Psoas muscle (tissue), 7 donors: ENCODE measurements at regions not wholly inside any gene's neighbourhood (a gene's known extent, or its start where the extent isn't known, plus 50 kb on each side); places are given as distances from the start of the nearest gene placed in this dataset.
A peak's percentile ranks its signal among the peaks of the same experiment; 100 is the strongest.

ENCODE experiments used
- ATAC-seq, 4 donors: fragments of 200-7000 bp; cut with Tn5 transposase; one replicate each; pipeline ENCODE4 v1.9.1; 2020; ENCODE audit warnings: moderate library complexity in 3 of 4, mild to moderate bottlenecking in 2 of 4
- DNase-seq, 2 donors: peaks; one replicate each; pipeline ENCODE4 v3.0.0-alpha.2; 2020
- H3K27ac ChIP-seq: fragments of 200-600 bp; one replicate; pipeline ENCODE4 v1.8.0; 2022
- H3K27me3 ChIP-seq, 3 donors: fragments of 200-600 bp in 1 of 3; one replicate each; pipeline versions ENCODE4 v1.6.1 to v1.8.0; 2013 to 2022; ENCODE audit warnings: low read length in 2 of 3, mild to moderate bottlenecking in 2 of 3, moderate library complexity in 1 of 3; ENCODE audit not compliant: insufficient read depth in 3 of 3
- H3K36me3 ChIP-seq, 2 donors: fragments of 200-600 bp in 1 of 2; one replicate each; pipeline versions ENCODE4 v1.6.1 to v1.8.0; 2013 to 2022; ENCODE audit warnings: low read depth in 1 of 2, mild to moderate bottlenecking in 1 of 2, moderate library complexity in 1 of 2; ENCODE audit not compliant: insufficient read depth in 1 of 2
- H3K4me1 ChIP-seq: fragments of 200-600 bp; one replicate; pipeline ENCODE4 v1.8.0; 2022
- H3K4me3 ChIP-seq: fragments of 200-600 bp; one replicate; pipeline ENCODE4 v1.8.0; 2022; ENCODE audit warnings: mild to moderate bottlenecking
- H3K9me3 ChIP-seq: fragments of 200-600 bp; one replicate; pipeline ENCODE4 v1.8.0; 2022
- CTCF ChIP-seq: fragments of 200-600 bp; IDR thresholded peaks from one replicate; pipeline ENCODE4 v1.8.0; 2022; ENCODE audit warnings: antibody characterized with exemption
- WGBS, 3 donors: extraction: QIAGEN DNeasy Blood & Tissue Kit; methylation state at CpG; one replicate each; pipeline versions ENCODE4 v1.1.6 to v1.1.7; 2013; 5-methylcytosine and 5-hydroxymethylcytosine counted together
- intact Hi-C, 2 donors: fragments of 100-400 bp; cut with DNase I; formaldehyde crosslinking; loops; one replicate each; pipeline versions ENCODE4 v1.11.0 to v1.14.2; 2022
- donor health status: healthy with polysubstance abuse.
- donor health status: DM: no; HTN: no; CAD: no; lungs with moderate emphysema.
- donor health status: Bipolar disorder and iron deficiency.
- donor health status: healthy.
- donor health status: DM: yes; HTN: yes; CAD: no.
- donor health status: DM: no; HTN: no; CAD: no.
- donor health status: DM: yes; HTN: yes; CAD: no.

- no peaks in the 10 kb centered on the region for H3K36me3 ChIP-seq
- H3K9me3 ChIP-seq = no peaks in the 10 kb centered on the region
- TF ChIP-seq CTCF = no peak
- ATAC-seq (no peak), DNase-seq (no peak)
- intact Hi-C loops = no loop called here
- no peak overlapping the region for H3K27ac ChIP-seq
- H3K4me3 ChIP-seq = no peak overlapping the region
- no peaks in the 10 kb centered on the region for H3K27me3 ChIP-seq
- no peaks in the 10 kb centered on the region for H3K4me1 ChIP-seq
- 56 to 78% (median 63%) methylated on average over 4 of the region's 4 CpGs for WGBS, 3 donors
These were observed 141.8 kb downstream of the TMEM200A start for GRCh38 chr6:130507666-130508028.

GRCh38 chr6:130513770-130514169 is 148.0 kb downstream of the TMEM200A start:
- Histone ChIP-seq H3K27ac (no peak overlapping the region), H3K4me1 (no peaks in the 10 kb centered on the region), H3K9me3 (no peaks in the 10 kb centered on the region), H3K27me3 (no peaks in the 10 kb centered on the region), H3K36me3 (no peaks in the 10 kb centered on the region), H3K4me3 (no peak overlapping the region)
- 29 to 53% (median 33%) methylated on average over 3 of the region's 3 CpGs for WGBS, 3 donors
- ATAC-seq = peak in 1 of 4 donors; percentile 27
- DNase-seq = no peak
- intact Hi-C loops = no loop called here
- TF ChIP-seq CTCF = no peak

DNA sequence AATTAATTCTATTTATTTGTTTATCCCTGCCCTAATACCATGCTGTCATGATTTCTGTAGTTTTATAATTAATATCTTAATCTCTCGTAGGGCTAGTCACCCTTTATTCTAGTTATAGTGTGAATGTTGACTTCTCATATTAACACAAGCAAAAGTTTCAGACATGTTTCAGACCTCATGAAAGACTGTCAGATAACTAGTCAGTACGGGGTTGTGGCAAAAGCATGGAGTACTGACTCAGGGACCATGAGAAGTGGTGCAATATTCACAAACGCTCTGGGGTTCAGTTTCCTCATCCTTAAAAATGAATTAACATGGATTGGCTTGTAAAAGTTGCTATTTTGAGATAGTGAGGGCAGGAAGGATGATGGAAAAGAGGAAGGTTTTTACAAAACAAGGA is 148.9 kb downstream of the TMEM200A start:
- ATAC-seq = no peak
- intact Hi-C loops = no loop called here
- no peak overlapping the region for H3K4me3 ChIP-seq
- H3K4me1 ChIP-seq = no peaks in the 10 kb centered on the region
- no peaks in the 10 kb centered on the region for H3K27me3 ChIP-seq
- 72 to 86% (median 73%) methylated on average over 3 of the region's 3 CpGs for WGBS, 3 donors
- no peaks in the 10 kb centered on the region for H3K36me3 ChIP-seq
- H3K27ac ChIP-seq = no peak overlapping the region
- no peak for DNase-seq
- no peak for TF ChIP-seq CTCF
- H3K9me3 ChIP-seq = no peaks in the 10 kb centered on the region

DNA sequence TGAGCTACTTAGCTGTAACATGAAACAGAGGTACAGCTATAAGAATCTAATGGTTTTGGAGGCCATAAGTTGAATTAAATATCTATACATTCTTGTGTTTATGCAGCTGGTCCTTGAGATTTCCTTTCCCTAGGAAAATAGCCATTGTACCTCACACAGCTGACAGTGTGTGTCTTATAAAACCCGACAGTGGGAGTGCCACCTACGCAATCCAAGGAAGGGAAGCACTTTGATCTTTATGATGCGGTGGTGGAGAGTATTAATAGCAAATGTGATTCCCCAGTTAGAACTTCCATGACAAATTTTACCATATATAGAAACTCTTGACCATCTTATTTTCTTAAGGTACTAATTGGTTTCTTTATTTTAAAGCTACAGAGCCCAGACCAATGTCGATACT is 149.5 kb downstream of the TMEM200A start:
- Histone ChIP-seq H3K36me3 (no peaks in the 10 kb centered on the region), H3K4me3 (no peak overlapping the region), H3K27me3 (no peaks in the 10 kb centered on the region), H3K27ac (no peak overlapping the region), H3K4me1 (no peaks in the 10 kb centered on the region), H3K9me3 (no peaks in the 10 kb centered on the region)
- DNase-seq = no peak
- no peak for ATAC-seq
- 79 to 82% (median 80%) methylated on average over 4 of the region's 4 CpGs for WGBS, 3 donors
- TF ChIP-seq CTCF = no peak
- intact Hi-C loops = no loop called here

GRCh38 chr6:130516604-130517003 is 150.8 kb downstream of the TMEM200A start:
- Histone ChIP-seq H3K4me3 (no peak overlapping the region), H3K27ac (no peak overlapping the region), H3K36me3 (no peaks in the 10 kb centered on the region), H3K9me3 (no peaks in the 10 kb centered on the region), H3K4me1 (no peaks in the 10 kb centered on the region), H3K27me3 (no peaks in the 10 kb centered on the region)
- no peak for TF ChIP-seq CTCF
- DNase-seq (no peak), ATAC-seq (no peak)
- intact Hi-C loops = no loop called here
- WGBS, 3 donors = 92 to 95% (median 94%) methylated on average over 4 of the region's 4 CpGs
